Caki2 (cell line): ENCODE measurements at regions not wholly inside any gene's neighbourhood (a gene's known extent, or its start where the extent isn't known, plus 50 kb on each side); places are given as distances from the start of the nearest gene placed in this dataset.
A peak's percentile ranks its signal among the peaks of the same experiment; 100 is the strongest.
"Not testable (repeated sequence)": the region's sequence is repeated elsewhere in the genome, so short reads cannot be mapped to it uniquely, and the experiment has no call there.

Experiments used
- DNase-seq: peaks from one replicate; pipeline ENCODE4 v3.0.0-alpha.2; 2015; ENCODE audit warnings: low read depth
- in situ Hi-C: cut with HindIII; loops from 2 replicates; pipeline ENCODE4 v1.10.0; 2016; ENCODE audit warnings: low sequenced_read_pairs, low pct_unique_long_range_greater_than_20kb, mixed read lengths

GRCh38 chr4:97110506-97110905, 1032.8 kb downstream of the STPG2 start:
- in situ Hi-C loops, result no loop called here
- DNase-seq, result no peak

GRCh38 chr4:97116511-97116910, 1026.8 kb downstream of the STPG2 start:
- no peak for DNase-seq
- in situ Hi-C loops, result no loop called here

GRCh38 chr4:97121493-97121892, 1021.8 kb downstream of the STPG2 start:
- in situ Hi-C loops, result no loop called here
- no peak for DNase-seq

- DNase-seq, result no peak
- in situ Hi-C loops, result no loop called here
These were observed 1019.7 kb downstream of the STPG2 start for GRCh38 chr4:97123573-97123972.

- no peak for DNase-seq
- in situ Hi-C loops, result no loop called here
These were observed 1010.8 kb downstream of the STPG2 start for GRCh38 chr4:97132435-97132834.

GRCh38 chr4:97134456-97134855, 1008.8 kb downstream of the STPG2 start:
- in situ Hi-C loops, result no loop called here
- no peak for DNase-seq

GRCh38 chr4:97139791-97140190, 1003.5 kb downstream of the STPG2 start:
- no peak for DNase-seq

GRCh38 chr4:97140545-97140944, 1002.7 kb downstream of the STPG2 start:
- in situ Hi-C loops, result no loop called here

More at GRCh38 chr4:97139791-97140190, 1003.5 kb downstream of the STPG2 start:
- in situ Hi-C loops, result no loop called here

GRCh38 chr4:97141332-97141731, 1001.9 kb downstream of the STPG2 start:
- in situ Hi-C loops, result not testable (repeated sequence)

More at GRCh38 chr4:97140545-97140944, 1002.7 kb downstream of the STPG2 start:
- DNase-seq, result no peak

GRCh38 chr4:97142410-97142809, 1000.9 kb downstream of the STPG2 start:
- DNase-seq, result no peak
- in situ Hi-C loops, result no loop called here

More at GRCh38 chr4:97141332-97141731, 1001.9 kb downstream of the STPG2 start:
- not testable (repeated sequence) for DNase-seq

- in situ Hi-C loops, result no loop called here
- DNase-seq, result no peak
These were observed 1000.4 kb downstream of the STPG2 start for GRCh38 chr4:97142893-97143292.

- in situ Hi-C loops, result no loop called here
These were observed 999.1 kb downstream of the STPG2 start for GRCh38 chr4:97144199-97144598.

GRCh38 chr4:97150966-97151365, 992.3 kb downstream of the STPG2 start:
- in situ Hi-C loops, result no loop called here
- no peak for DNase-seq

More at GRCh38 chr4:97144199-97144598, 999.1 kb downstream of the STPG2 start:
- no peak for DNase-seq

GRCh38 chr4:97152149-97152548, 991.1 kb downstream of the STPG2 start:
- in situ Hi-C loops, result no loop called here
- DNase-seq, result no peak

GRCh38 chr4:97153042-97153441, 990.2 kb downstream of the STPG2 start:
- peak; percentile 7 for DNase-seq
- in situ Hi-C loops, result no loop called here

- DNase-seq, result no peak
- in situ Hi-C loops, result no loop called here
These were observed 983.7 kb downstream of the STPG2 start for GRCh38 chr4:97159625-97160024.

- DNase-seq, result no peak
These were observed 958.0 kb downstream of the STPG2 start for GRCh38 chr4:97185233-97185632.

GRCh38 chr4:97197106-97197505, 946.2 kb downstream of the STPG2 start:
- DNase-seq, result no peak
- in situ Hi-C loops, result no loop called here

More at GRCh38 chr4:97185233-97185632, 958.0 kb downstream of the STPG2 start:
- in situ Hi-C loops, result no loop called here

GRCh38 chr4:97208749-97209148, 934.5 kb downstream of the STPG2 start:
- in situ Hi-C loops, result no loop called here
- no peak for DNase-seq

- in situ Hi-C loops, result no loop called here
- DNase-seq, result no peak
These were observed 927.8 kb downstream of the STPG2 start for GRCh38 chr4:97215409-97215941.
